OCI-LY3 (cell line): ENCODE measurements at regions not wholly inside any gene's neighbourhood (a gene's known extent, or its start where the extent isn't known, plus 50 kb on each side); places are given as distances from the start of the nearest gene placed in this dataset.

Experiments
- EZH2phosphoT487 ChIP-seq: fragments of 200-600 bp; shearing (Covaris generic); IDR thresholded peaks from 2 replicates; pipeline ENCODE4 v1.6.1; 2018; ENCODE audit warnings: antibody characterized with exemption, mixed run types, low read depth
- TF ChIP-seq, protein P1 (sequence below): fragments of 200-600, 300-600 bp; sonication (generic); IDR thresholded peaks from 2 replicates; pipeline ENCODE4 v1.5.1; 2014; ENCODE audit warnings: antibody characterized with exemption, low read length, low read depth

DNA sequence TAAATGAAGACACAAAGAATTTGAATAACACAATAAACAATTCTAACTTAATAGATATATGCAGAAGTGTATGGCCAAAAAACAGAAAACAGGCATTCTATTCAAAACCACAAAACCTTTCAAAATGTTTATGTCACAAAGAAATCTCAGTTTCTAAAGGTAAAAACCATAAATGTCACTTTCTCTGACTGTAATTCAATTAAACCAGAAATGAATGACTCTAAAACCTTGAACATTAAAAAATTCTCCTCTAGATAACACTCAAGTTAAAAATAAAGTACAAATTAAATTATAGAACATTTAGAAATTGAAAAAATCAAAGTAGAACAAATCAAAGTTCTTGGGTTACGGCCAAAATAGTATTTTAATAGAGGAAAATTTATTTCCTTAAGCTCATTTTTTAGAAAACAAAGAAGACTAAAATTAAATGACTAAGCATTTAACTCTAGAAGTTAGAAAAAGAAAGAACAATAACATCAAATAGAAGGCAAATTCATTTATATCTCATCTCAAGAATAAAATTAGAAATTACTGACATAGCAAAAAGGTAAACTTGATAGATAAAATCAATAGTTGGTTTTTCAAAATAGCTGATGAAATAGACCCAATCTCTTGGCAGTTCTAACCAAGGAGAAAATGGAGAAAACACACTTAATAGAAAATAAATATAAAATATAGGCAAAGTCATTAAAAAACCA, 198.8 kb downstream of the TEX36 start:
- TF ChIP-seq, protein P1, sequence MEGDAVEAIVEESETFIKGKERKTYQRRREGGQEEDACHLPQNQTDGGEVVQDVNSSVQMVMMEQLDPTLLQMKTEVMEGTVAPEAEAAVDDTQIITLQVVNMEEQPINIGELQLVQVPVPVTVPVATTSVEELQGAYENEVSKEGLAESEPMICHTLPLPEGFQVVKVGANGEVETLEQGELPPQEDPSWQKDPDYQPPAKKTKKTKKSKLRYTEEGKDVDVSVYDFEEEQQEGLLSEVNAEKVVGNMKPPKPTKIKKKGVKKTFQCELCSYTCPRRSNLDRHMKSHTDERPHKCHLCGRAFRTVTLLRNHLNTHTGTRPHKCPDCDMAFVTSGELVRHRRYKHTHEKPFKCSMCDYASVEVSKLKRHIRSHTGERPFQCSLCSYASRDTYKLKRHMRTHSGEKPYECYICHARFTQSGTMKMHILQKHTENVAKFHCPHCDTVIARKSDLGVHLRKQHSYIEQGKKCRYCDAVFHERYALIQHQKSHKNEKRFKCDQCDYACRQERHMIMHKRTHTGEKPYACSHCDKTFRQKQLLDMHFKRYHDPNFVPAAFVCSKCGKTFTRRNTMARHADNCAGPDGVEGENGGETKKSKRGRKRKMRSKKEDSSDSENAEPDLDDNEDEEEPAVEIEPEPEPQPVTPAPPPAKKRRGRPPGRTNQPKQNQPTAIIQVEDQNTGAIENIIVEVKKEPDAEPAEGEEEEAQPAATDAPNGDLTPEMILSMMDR = no peak
- no peak for TF ChIP-seq EZH2phosphoT487
